ENCODE measurements at regions not wholly inside any gene's neighbourhood (a gene's known extent, or its start where the extent isn't known, plus 50 kb on each side); places are given as distances from the start of the nearest gene placed in this dataset.

DNA sequence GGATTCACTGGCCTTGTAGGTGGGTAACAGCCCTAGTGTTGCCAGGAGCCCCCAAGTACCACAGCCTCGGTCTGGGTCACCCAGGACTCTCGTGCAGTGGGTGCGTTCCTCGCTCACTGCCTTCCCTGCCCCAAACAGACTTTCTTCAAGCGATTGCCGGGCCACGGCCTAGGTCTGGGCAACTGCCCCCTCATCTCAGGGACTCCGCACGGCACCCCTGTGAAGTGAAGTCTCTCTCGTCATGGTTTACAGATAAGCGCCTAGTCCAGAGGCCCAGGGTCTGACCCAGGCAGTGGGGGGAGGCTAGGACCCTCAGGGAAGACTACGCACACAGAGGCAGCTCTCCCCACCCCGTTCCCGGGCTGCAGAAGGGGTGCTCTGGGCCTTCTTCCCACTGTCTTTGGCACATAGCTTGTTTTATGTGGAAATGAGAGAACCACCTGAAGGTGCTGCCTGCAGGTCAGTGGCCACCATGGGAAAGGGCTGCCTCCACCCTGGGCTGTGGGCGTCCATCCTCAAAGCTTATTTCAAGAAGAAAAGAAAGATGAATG, 220.8 kb downstream of the ERMARD start:
- TF ChIP-seq, protein P1, sequence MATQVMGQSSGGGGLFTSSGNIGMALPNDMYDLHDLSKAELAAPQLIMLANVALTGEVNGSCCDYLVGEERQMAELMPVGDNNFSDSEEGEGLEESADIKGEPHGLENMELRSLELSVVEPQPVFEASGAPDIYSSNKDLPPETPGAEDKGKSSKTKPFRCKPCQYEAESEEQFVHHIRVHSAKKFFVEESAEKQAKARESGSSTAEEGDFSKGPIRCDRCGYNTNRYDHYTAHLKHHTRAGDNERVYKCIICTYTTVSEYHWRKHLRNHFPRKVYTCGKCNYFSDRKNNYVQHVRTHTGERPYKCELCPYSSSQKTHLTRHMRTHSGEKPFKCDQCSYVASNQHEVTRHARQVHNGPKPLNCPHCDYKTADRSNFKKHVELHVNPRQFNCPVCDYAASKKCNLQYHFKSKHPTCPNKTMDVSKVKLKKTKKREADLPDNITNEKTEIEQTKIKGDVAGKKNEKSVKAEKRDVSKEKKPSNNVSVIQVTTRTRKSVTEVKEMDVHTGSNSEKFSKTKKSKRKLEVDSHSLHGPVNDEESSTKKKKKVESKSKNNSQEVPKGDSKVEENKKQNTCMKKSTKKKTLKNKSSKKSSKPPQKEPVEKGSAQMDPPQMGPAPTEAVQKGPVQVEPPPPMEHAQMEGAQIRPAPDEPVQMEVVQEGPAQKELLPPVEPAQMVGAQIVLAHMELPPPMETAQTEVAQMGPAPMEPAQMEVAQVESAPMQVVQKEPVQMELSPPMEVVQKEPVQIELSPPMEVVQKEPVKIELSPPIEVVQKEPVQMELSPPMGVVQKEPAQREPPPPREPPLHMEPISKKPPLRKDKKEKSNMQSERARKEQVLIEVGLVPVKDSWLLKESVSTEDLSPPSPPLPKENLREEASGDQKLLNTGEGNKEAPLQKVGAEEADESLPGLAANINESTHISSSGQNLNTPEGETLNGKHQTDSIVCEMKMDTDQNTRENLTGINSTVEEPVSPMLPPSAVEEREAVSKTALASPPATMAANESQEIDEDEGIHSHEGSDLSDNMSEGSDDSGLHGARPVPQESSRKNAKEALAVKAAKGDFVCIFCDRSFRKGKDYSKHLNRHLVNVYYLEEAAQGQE (IDR thresholded peaks at IDR 0.05; ENCODE audit: insufficient read depth in 1 of 2, low read depth in 2 of 2, low read length in 2 of 2) = no peak
- TF ChIP-seq SIN3A (IDR thresholded peaks at IDR 0.05; ENCODE audit: borderline replicate concordance, insufficient read depth, low read length) (no peak), POLR2AphosphoS5 (IDR thresholded peaks at IDR 0.05; ENCODE audit: low read depth, low read length) (no peak), TAF1 (IDR thresholded peaks at IDR 0.05; ENCODE audit: borderline replicate concordance, insufficient read depth, low read length) (no peak)
